Muscle of back (tissue), 3 donors: ENCODE measurements at regions not wholly inside any gene's neighbourhood (a gene's known extent, or its start where the extent isn't known, plus 50 kb on each side); places are given as distances from the start of the nearest gene placed in this dataset.
"Not testable (repeated sequence)": the region's sequence is repeated elsewhere in the genome, so short reads cannot be mapped to it uniquely, and the experiment has no call there.

Experiments used
- DNase-seq, 3 donors: peaks; one replicate each; pipeline versions ENCODE4 v3.0.0 to v3.0.0-alpha.2; 2013

GRCh38 chrX:99988532-99988931 lies 421.5 kb downstream of the PCDH19 start:
- DNase-seq: not testable (repeated sequence)

DNA sequence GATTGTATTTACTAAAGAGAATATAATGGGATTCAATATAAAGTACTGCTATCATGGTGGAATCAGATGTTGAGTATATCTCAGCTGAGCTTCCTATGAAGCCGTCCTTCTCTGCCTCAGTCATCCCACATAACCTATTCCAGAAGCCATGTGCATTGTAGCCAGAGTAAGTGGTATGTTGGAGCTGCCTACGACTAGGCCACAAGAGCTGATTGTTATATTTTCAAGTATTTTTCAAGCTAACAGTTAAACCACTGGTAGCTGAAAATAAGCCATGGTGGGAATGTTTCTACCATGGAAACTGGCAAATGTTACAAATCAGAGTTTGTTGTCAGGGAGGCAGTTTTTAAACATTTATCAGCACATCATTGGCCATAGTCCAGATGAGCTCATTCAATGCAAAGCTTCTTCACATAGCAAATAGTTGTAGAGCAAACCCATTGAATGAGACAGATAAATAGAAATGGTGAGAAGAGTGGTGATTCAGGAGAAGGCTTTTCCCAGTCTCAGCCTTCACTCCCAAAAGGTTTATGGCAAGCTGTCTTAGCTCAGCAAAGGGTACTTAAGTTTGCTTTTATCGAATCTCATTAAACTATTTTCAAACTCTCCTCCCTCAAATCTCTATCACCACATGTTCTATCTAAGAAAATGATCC lies 436.4 kb downstream of the PCDH19 start:
- peak in 2 of 3 donors; percentile 1 to 2 for DNase-seq

DNA sequence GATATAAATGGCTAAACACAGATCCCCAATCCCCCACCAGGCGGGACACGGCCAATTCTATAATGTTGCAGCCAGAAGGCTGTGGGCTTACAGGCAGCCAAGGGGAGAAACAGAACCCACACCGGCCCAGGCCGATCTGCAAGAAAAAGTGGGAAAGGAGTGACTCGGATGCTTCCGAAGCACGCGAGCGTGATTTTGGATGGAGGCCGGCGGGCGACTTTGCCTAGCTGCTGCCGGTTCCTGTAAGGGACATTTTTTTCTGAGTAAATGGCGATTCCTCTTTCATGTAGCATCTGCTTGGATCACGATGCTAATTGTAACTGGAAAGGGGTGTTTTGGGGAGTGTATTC lies 470.2 kb downstream of the PCDH19 start:
- peak in 1 of 3 donors; percentile 3 for DNase-seq

DNA sequence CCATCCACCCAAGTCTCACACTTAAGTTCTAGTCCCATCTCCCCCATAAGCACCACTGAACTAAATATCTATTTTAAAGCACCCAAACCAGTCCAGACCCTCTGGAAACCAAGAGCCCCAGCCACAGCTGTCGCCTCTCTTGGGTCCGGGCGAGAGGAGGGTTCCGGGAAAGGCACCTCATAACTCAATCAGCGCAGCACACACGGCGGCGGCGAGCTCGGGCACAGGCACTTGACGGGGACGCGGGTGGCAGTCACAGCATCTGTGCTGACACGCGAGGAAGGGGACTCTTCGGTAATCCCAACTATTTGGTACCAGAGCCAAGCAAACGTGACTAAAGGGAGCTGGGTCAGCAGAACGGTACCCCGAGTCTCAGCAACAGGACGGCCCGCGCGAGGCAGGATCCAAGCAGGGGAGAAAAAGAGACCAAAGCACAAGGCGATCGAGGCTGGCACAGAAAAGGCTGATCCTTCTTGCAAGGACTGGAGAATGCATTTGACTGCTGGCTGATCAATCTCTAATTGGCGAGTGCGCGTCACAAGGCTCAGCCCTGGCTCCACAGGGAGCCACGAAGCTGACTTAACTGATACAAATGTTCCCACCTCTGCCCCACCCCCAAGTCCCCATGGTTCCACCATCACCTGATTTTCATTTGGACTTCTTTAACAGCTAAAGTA lies 470.7 kb downstream of the PCDH19 start:
- DNase-seq: not testable (repeated sequence)

- no peak for DNase-seq
These were observed 471.6 kb downstream of the PCDH19 start for GRCh38 chrX:99938464-99938863.

DNA sequence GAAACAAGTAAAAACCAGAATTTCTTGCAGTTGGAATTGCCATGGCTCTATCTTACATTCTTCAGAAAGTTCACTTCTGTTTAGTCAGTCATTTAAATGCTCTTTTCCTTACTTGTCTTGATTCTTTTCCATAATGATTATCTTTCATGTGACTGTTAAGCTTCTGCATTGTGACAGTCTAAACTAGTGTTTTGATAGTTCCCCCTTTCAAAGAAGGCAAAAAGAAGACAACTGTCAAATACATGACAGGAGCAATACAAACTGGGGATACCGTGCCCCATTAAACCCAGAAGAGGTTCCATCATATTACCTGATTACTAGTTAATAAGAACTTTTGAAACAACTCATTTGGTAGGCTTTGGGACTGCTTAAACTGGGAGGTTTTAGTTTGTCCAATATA lies 476.2 kb downstream of the PCDH19 start:
- no peak for DNase-seq

GRCh38 chrX:99914635-99915034 lies 495.4 kb downstream of the PCDH19 start:
- no peak for DNase-seq

- DNase-seq: no peak
These were observed 496.5 kb downstream of the PCDH19 start for GRCh38 chrX:99913611-99914010.

DNA sequence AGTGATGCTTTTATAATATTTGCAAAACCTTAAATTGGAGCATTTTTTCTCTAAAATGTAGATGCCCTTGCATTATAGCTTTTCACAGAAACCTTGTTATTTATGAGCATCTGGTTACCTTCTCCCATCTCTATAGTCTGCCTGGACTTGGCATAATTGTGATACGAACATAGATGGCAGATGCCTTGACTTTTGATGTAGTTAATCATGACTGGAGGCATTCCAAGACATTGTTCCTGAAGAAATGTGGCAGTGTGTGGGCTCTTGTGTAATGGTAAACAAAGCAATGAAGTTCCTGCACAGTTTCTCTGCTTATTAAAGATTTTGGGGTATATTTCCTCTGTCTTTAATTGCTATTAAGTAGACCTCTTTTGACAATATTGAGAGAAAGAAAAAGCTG lies 500.1 kb downstream of the PCDH19 start:
- no peak for DNase-seq

DNA sequence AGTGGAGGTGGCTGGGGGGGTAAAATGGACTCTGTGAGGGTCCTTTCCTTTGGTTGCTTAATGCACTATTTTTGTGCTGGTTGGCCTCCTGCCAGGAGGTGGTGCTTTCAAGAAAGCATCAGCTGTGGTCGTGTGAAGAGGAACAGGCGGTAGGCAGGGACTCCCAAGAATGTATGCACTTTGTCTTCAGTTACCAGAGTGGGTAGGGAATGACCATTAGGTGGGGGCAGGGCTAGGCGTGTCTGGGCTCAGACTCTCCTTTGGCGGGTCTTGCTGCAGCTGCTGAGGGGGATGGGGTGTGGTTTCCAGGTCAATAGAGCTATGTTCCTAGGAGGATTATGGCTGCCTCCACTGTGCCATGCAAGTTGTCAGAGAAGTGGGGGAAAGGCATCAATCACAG lies 509.0 kb downstream of the PCDH19 start:
- DNase-seq: peak in 1 of 3 donors; percentile 4

DNA sequence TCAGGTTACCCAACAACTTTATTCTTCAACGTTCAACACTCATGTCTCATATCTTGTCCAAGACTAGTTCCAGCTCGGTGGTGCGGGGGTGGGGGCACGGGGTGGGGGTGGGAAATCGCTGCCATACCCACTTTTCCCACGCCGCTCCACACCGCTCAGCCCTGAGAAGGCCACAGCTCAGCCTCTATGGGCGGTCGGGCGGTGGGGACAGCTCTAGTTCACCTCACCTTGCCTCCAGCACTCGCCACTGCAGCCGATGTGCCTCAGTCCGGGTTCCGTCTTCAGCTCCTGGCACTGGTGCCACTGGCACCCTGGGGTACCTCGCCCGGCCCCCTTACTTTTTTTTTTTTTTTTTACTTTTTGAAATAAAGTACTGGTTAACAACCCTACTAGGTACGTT lies 522.2 kb downstream of the PCDH19 start:
- no peak for DNase-seq

DNA sequence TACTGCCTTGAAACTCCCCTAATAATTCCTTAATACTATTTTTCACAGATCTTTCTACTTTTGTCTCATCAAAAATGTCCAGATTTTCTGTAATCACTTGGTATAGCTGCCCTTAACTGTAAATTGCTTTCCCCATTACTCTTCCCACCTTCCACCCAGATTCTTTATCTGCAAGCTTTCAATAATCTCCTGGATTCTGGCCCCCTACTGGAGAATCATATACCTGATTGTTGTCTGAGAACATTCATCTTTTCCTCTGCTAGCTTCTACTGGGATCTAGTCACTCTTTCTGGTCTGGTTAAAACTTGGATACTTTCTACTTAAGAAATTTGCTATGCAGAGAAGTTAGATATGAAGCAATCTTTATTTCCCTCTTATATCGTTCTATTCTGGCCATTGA lies 552.6 kb downstream of the PCDH19 start:
- DNase-seq: no peak

DNA sequence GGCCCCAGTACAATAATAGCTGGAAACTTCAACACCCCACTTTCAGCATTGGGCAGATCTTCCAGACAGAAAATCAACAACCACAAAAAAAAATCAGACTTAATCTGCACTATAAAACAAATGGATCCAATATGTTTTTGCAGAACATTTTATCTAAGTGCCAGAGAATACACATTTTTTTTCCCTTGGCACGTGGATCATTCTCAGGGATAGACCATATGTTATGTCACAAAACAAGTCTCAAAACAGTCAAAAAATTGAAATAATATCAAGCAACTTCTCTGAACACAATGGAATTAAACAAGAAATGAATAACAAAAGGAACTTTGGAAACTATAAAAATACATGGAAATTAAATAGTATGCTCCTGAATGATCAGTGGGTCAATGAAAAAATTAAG lies 576.3 kb downstream of the PCDH19 start:
- peak in 1 of 3 donors; percentile 2 for DNase-seq

DNA sequence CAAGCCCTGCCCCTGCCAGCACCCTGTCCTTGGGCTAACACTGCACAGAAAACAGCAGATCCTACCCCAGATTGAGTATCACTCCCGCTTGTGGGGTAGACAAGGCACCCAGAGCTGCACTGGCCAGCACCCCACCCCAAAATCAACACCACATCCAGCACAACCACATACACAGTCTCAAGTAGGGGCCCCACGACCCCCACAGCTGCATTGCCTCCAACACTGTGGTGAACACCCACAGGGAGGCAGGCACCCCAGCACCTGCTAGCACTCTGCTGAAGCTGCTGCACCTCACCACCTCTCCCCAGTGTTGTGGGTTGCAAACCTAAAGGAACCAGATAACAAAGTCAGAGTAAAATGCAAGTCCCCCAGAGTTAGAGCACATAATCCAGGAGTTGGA lies 589.9 kb downstream of the PCDH19 start:
- no peak for DNase-seq

DNA sequence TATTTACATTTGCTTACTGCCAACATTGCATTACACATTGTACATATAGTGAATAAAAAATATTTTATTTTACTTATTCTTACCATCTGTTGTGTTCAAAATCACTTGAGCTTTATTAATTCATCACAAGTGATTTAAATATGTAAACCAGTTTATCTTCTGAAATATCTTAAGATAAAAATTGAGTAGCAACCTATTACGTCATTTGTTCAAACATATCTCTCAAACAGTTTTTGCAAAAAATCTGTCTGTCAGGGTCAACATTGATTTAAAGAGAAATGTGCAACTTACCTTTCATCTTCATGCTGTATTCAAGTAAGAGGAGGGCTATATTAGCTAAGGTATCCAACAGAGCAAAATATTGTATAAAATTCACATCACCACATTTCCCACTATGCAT lies 610.1 kb downstream of the PCDH19 start:
- DNase-seq: no peak

DNA sequence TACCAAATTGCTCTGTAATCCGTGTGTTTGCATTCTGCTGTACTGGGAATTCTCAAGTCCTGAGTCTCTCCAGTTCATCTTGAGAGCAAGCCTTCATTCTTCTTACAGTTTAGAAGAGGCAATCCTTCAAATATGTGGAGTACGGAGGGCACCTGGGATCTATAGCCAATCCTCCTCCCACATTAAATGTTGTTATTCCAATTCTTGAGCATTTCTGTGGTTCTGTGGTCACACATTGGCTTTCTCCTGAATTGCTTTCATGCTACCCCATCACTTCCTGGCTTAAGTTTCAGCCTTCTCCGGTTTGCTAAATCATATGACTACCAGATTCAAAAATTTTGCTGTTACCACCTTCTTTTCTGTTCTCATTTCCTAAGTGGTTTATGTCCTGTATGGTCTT lies 611.1 kb downstream of the PCDH19 start:
- peak in 1 of 3 donors; percentile 12 for DNase-seq

GRCh38 chrX:99795495-99795894 lies 614.6 kb downstream of the PCDH19 start:
- DNase-seq: no peak

- DNase-seq: no peak
These were observed 627.5 kb downstream of the PCDH19 start for GRCh38 chrX:99782516-99783040.

DNA sequence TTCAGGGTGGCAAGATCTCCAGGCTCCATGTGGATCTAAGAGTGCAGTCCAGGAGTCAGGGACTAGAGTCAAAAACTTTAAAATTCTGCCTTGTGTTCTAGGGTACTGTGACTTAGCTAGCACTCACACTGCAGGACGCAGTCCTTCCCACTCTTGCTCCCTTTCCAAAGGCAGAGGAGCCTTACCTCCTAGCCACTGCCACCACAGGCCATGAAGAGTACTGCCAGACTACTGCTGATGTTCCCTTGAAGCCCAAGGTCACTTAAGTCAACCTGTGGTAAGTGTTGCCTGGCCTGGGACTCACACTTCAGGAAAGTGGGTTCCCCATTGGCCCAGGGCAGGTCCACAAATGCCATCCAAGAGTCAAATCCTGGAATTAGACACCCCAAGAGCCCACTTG lies 632.2 kb downstream of the PCDH19 start:
- no peak for DNase-seq

DNA sequence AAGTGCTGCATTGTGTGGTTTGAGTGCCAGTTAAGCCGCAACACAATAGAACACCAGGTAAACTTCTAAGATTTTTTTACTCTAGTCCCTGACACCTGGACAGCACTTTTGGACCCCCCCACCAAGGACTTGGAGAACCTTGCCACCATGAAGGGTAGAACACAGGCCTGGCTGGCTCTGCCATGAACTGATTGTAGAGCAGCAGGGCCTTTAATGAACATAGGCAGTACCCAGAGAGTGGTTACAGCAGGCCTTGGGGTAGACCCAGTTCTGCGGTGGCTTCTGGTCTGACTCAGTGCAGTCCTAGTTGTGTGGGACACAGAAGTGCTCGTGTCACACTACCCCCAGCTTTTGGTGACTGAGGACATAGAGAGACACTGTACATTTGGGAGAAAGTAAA lies 648.3 kb downstream of the PCDH19 start:
- no peak for DNase-seq

DNA sequence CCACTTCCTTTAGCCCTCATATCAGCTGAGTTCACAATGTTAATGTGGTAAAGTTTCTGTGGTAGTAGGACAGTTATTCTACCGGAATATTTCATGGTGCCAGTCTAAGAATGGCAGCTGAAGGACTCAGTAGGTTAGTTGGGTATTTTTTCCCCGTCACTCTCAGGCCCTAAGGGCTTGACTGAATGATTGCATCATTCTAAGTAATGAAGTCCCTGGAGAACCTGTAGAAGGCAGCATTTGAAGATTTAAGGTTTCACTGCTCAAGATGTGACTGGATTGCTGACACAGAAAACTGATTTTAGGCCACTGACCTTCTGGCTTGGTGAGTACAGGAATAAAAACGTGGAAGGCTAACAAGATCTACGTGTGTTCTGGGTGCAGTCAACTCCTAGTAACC lies 657.3 kb downstream of the PCDH19 start:
- DNase-seq: no peak

- peak in 2 of 3 donors; percentile 3 to 22 for DNase-seq
These were observed 659.4 kb downstream of the PCDH19 start for GRCh38 chrX:99750721-99751120.

DNA sequence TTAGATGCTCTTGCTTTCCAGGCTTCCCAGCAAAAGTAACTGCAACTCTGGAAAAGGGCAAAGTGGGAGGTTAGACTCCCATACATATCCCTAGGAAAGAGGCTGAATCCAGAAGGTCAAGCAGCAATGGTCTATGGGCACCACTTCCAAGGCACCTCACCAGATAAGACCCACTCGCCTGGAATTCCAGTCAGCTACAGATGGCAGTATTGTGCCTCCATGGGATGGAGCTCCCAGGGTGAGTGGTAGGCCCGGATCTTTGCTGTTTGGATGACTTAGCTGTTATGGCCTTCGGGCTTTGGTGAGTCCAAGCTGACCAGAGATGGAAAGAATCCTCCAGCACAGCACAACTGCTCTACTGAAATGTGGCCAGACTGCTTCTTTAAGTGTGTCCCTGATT lies 688.0 kb downstream of the PCDH19 start:
- no peak for DNase-seq

DNA sequence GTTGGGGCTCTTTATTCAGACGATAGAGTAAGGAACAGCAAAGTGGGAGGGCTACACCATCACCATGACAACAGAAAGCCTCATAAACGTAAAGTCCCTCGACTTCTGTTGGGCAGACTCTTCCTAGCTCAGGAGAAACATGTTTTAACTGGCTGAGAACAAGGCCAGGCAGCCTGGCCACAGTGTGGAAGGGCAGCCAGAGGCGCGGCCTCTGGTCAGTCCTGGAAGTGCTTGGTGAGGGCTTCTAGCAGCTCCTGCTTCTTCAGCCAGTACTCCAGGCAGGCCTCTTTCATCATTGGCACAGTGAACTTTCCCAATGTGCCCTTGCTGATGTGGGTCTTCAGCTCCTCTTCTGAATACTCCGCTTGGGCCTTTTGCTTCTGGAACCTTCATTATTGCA lies 690.9 kb downstream of the PCDH19 start:
- DNase-seq: no peak
